Nephron (organoid): ENCODE measurements at regions not wholly inside any gene's neighbourhood (a gene's known extent, or its start where the extent isn't known, plus 50 kb on each side); places are given as distances from the start of the nearest gene placed in this dataset.

ENCODE experiments used
- H3K27ac Mint-ChIP-seq, 3 experiments: 2 replicates each; pipeline ENCODE4 v1.8.0; 2020; ENCODE audit warnings: mixed read lengths in 3 of 3, mild to moderate bottlenecking in 2 of 3, moderate library complexity in 1 of 3
- H3K27me3 Mint-ChIP-seq: 2 replicates; pipeline ENCODE4 v1.8.0; 2021; ENCODE audit warnings: low read depth, mild to moderate bottlenecking, moderate library complexity, mixed read lengths
- H3K36me3 Mint-ChIP-seq: 2 replicates; pipeline ENCODE4 v1.8.0; 2020; ENCODE audit warnings: low read depth, mixed read lengths
- H3K4me1 Mint-ChIP-seq: 2 replicates; pipeline ENCODE4 v1.8.0; 2020; ENCODE audit warnings: mixed read lengths
- H3K4me3 Mint-ChIP-seq, 3 experiments: 2 replicates each; pipeline ENCODE4 v1.8.0; 2020; ENCODE audit warnings: mild to moderate bottlenecking in 3 of 3, mixed read lengths in 3 of 3, moderate library complexity in 2 of 3
- H3K9me3 Mint-ChIP-seq: 2 replicates; pipeline ENCODE4 v1.8.0; 2020; ENCODE audit warnings: mixed read lengths
- CTCF ChIP-seq, 3 experiments: fragments of 200-600 bp; sonication (generic); IDR thresholded peaks; one replicate each; pipeline ENCODE4 v1.5.0; 2021; ENCODE audit warnings: antibody characterized with exemption in 3 of 3; ENCODE audit not compliant: unreplicated experiment in 3 of 3

DNA sequence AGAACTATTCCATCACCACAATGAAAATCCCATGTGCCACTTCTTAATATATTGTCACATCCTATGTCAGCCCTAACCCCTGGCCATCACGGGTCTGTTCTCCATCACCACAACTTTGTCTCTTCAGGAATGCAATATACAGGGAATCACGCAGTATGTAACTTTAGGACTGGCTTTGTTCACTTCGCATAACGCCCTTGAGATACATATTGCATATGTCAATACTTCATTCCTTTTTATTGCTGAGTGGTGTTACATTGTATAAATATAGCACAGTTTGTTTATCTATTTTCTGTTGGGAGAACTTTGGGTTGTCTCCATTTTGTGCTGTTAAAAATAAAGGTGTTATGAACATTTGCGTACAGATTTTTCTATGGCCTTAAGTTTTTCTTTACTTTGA, 195.4 kb upstream of the ZMIZ1 start:
- Mint-ChIP-seq H3K36me3 (no peaks in the 10 kb centered on the region), H3K27ac (no peak overlapping the region), H3K9me3 (peaks cover 6% of the 10 kb centered on the region), H3K4me3 (no peak overlapping the region), H3K4me1 (peaks cover 8% of the 10 kb centered on the region), H3K27me3 (peaks cover 7% of the 10 kb centered on the region)
- TF ChIP-seq CTCF (IDR thresholded peaks at IDR 0.05; ENCODE audit: unreplicated experiment in 3 of 3): no peak

GRCh38 chr10:78875331-78875877, 193.4 kb upstream of the ZMIZ1 start:
- no peak for TF ChIP-seq CTCF (IDR thresholded peaks at IDR 0.05; ENCODE audit: unreplicated experiment in 3 of 3)
- H3K4me3 Mint-ChIP-seq: no peak overlapping the region
- no peaks in the 10 kb centered on the region for H3K36me3 Mint-ChIP-seq
- peaks cover 8% of the 10 kb centered on the region for H3K4me1 Mint-ChIP-seq
- H3K27ac Mint-ChIP-seq: no peak overlapping the region
- H3K27me3 Mint-ChIP-seq: peaks cover 7% of the 10 kb centered on the region
- H3K9me3 Mint-ChIP-seq: peaks cover 14% of the 10 kb centered on the region

DNA sequence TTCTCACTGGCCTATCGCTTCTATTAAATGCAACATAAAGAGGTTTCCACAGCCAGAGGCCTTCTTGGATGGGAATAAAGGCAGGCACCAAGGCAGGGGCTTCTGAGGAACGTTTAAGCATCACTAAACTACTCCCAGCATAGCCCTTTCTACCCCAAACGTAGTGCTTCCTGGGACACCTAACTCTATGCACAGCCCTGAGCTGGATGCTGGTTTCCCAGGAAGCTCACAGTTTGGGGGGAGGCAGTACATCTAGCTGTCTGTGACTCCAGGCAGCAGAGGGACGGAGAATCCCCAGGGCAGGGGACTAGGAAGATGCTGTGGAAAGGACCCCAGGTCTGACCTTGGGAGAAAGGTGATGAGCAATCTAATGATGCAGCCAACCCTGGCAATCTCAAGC, 192.8 kb upstream of the ZMIZ1 start:
- TF ChIP-seq CTCF (IDR thresholded peaks at IDR 0.05; ENCODE audit: unreplicated experiment in 3 of 3): no peak
- Mint-ChIP-seq H3K36me3 (no peaks in the 10 kb centered on the region), H3K9me3 (peaks cover 16% of the 10 kb centered on the region), H3K27me3 (peaks cover 7% of the 10 kb centered on the region), H3K4me3 (no peak overlapping the region), H3K4me1 (peaks cover 8% of the 10 kb centered on the region), H3K27ac (peak overlapping the region in 1 of 3 experiments; percentile 8)

- Mint-ChIP-seq H3K4me1 (peaks cover 8% of the 10 kb centered on the region), H3K4me3 (no peak overlapping the region), H3K27me3 (peaks cover 7% of the 10 kb centered on the region), H3K9me3 (peaks cover 16% of the 10 kb centered on the region), H3K36me3 (no peaks in the 10 kb centered on the region), H3K27ac (peak overlapping the region in 1 of 3 experiments; percentile 8)
- no peak for TF ChIP-seq CTCF (IDR thresholded peaks at IDR 0.05; ENCODE audit: unreplicated experiment in 3 of 3)
Observed at GRCh38 chr10:78876449-78876848, 192.3 kb upstream of the ZMIZ1 start.

GRCh38 chr10:78879621-78880020, 189.1 kb upstream of the ZMIZ1 start:
- Mint-ChIP-seq H3K4me3 (no peak overlapping the region), H3K4me1 (peaks cover 8% of the 10 kb centered on the region), H3K36me3 (peaks cover 5% of the 10 kb centered on the region), H3K27ac (no peak overlapping the region), H3K9me3 (peaks cover 25% of the 10 kb centered on the region), H3K27me3 (peaks cover 7% of the 10 kb centered on the region)
- no peak for TF ChIP-seq CTCF (IDR thresholded peaks at IDR 0.05; ENCODE audit: unreplicated experiment in 3 of 3)

DNA sequence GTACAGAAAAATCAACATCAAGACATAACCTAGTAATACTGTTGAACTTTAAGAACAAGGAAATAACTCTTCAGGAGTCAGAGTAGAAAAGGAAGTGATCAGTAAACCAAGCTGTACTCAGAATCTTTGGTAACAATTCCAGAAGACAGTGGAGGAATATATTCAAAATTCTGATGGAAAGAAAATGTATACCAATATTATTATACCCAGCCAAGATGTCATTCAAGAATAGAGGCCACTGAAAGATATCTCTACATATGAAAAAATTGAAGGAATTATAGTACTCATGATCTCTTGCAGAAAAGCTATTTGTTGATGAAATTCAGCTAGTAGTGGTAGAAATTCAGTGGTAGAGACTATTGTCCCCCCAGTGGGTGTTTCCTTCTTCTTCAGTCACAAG, 182.6 kb upstream of the ZMIZ1 start:
- Mint-ChIP-seq H3K27me3 (peaks cover 3% of the 10 kb centered on the region), H3K9me3 (peaks cover 23% of the 10 kb centered on the region), H3K36me3 (peaks cover 9% of the 10 kb centered on the region), H3K4me3 (no peak overlapping the region), H3K4me1 (peaks cover 3% of the 10 kb centered on the region), H3K27ac (no peak overlapping the region)
- TF ChIP-seq CTCF (IDR thresholded peaks at IDR 0.05; ENCODE audit: unreplicated experiment in 3 of 3): no peak
